ENCODE measurements at regions not wholly inside any gene's neighbourhood (a gene's known extent, or its start where the extent isn't known, plus 50 kb on each side); places are given as distances from the start of the nearest gene placed in this dataset.

DNA sequence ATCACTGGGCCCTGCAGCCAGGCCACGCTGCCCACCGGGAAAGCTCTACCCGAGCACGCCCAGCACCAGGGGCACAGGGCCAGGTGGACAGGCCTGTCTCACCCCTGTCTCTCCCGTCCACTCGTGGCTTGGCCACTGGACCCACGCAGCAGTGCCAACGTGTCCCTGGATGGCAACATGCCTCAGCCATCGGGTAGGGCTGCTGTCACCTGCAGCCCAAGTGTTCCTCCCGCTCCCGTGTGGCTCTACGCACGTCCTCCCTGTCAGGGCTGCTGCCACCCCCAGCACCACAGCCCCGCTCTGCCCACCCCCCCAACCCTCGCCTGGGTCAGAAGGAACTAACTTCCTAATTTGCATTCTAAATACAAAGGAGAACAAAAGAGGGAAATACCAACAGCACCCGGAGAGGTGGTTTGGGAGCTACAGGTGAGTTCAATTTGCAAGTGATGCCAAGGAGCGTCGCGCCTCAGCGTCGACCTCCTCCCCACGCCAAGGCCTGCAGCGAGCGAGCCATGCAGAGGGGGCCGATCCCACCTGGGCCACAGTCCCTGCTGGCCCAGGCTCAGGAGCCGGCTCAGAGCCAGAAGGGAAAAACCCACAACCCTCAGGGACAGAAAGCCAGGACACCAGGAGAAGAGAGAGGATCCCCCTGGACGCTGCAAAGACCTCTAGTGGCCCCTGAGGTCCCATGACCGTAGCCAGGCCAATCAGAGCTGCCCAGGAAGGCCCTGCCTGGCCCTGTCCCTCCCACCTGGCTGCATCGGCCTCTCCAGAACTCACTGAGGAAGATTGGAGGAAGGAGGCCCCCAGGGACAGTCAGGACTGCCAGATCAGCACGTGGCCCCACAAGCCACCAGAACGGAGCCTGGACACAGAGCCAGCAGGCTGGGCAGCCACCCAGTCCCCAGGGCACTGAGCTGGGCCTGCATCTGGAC is 128.4 kb upstream of the SPACA7 start:
- no peak for DNase-seq

DNA sequence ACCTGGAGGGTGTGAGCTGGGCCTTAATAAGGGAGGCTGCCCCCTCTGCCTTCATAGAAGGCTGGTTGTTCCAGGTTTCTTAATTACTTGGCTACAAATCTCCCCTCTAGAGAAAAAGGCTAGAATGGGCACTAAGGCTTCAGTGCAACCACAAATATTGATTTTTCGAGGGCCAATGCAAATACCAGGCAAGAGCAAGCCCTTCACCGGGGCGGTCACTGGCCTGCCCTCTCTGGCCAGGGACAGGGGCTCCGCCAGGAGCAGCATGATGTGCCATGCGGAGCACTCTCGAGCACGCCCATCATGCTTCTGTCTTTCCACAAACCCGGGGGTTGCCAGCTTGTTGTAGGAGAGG is 127.8 kb upstream of the SPACA7 start:
- DNase-seq, result no peak

DNA sequence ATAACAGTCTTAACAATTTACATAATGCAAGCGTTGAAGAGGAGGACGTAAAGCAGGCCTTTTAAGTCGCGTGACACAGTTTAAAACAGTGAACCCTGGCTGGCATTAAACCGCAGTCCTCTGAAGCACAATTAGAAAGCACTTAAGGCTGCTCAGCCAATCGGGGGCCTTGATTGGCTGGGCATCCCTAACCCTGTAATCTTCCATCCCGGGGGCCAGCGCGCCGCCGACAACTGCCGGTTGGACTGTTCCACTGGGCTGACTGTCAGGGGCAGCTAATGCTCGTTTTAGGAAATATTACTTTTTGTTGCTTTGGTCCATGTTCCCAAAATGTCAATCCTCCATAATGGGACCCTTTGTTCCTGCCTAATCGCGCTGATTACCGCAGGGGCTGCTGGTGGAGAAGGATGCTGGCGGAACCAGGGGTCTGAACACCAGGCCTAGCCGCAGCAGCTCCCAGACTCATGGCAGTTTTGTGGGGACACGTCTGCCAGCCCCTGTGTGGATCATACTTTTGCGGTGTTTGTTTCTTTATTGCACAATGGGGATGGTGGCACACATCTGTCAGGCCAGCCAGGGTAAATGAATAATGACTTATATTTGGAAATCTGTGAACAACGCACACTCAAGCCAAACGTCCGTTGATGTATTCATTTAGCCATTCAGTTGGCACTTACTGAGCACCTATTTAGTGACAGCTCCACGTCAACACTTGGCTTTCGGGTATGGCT is 127.1 kb upstream of the SPACA7 start:
- no peak for DNase-seq

DNA sequence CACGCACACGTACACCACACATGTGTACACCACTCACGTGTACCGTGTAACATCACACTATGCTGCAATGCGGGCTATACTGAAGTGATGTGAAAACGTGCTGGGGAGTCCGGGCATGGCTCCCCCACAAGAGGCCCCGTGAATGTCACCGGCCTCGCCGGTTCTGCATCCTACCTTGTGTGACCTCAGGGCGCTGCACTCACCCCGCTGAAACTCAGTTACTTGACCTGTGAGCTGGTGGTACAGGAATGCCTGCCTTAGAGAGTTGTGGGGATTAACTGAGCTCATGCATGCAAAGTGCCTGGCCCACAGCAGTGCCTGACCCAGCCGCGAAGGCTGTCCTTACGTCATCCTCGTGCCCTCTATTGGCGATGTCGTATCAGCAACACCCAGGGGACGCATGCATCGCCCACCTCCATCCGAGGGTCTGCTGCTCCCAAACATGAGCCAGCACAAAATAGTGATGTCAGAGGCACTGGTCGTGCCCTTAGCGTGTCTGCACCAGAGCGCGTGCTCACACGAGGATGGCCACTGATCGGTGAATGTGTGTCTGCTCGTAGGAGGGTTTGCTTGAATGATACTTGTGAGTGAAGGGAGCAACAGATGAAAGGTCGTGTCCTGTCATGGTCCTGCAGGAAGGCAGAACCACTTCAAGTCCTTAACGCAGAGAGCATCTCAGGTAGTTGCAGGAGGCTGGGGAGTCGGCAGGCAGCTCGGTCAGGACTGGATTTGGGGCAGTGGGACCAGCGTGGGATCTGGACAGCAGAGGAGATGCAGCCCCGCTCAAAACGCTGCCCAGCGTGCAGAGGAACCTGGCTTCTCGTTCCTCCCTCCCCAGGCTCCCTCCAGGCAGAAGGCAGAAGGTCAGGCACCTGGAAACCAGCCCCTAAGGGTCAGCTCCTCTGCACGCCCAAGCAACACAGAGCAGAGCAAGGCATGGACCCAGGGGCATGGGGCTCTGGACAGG is 126.2 kb upstream of the SPACA7 start:
- DNase-seq, result no peak

DNA sequence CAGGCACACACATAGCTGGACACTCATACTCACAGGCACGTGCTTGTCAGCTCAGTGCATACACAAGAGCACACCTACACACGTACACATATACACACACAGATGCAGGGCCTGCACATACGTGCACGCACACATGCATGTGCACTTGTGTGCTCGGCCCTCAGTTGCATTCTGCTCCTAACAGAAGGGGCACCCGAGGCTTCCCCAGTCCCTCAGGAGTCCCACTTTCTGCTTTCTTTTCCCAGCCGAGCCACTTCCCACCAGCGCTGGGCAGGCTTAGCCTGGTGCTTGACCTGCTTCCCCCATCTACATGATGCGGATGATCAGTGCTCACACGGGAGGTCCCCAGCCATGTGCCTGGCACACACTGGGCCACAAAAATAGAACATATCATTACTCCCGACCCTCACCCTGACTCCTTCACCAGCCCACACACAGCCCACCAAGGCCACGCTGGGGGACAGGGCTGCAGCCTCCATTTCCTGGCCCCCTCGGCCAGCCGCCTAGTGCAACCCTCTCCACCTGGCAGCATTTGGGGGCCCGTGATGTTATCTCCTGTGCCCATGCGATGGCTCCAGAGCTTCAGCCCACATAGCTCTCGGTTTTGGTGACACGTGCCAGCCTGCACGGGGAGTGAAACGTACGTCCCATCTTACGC is 125.2 kb upstream of the SPACA7 start:
- no peak for DNase-seq

DNA sequence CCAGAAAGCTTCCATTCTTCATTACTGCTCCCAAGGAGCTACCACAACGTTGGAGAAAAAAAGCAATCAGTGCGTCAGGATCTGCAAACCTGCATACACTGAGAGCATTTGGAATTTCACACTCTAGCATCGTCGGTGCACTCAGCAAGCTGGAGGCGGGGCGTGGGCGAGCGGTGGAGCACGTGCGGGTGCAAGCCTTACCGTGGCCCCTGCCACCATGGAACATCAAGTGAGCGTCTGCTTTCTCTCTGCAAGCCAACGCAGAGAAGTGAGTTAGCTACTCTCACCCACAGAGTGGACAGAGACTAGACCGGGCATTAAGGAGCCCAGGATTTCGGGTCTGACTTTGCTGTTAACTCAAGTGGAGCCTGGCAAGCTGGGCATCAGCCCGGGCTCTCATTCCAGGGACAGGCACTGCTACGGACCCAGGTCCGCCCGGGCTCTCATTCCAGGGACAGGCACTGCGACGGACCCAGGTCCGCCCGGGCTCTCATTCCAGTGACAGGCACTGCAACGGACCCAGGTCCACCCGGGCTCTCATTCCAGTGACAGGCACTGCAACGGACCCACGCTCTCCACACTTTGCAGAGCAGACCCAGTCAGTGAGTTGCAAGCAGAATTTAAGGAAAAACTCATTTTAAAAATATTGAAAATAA is 124.1 kb upstream of the SPACA7 start:
- no peak for DNase-seq

DNA sequence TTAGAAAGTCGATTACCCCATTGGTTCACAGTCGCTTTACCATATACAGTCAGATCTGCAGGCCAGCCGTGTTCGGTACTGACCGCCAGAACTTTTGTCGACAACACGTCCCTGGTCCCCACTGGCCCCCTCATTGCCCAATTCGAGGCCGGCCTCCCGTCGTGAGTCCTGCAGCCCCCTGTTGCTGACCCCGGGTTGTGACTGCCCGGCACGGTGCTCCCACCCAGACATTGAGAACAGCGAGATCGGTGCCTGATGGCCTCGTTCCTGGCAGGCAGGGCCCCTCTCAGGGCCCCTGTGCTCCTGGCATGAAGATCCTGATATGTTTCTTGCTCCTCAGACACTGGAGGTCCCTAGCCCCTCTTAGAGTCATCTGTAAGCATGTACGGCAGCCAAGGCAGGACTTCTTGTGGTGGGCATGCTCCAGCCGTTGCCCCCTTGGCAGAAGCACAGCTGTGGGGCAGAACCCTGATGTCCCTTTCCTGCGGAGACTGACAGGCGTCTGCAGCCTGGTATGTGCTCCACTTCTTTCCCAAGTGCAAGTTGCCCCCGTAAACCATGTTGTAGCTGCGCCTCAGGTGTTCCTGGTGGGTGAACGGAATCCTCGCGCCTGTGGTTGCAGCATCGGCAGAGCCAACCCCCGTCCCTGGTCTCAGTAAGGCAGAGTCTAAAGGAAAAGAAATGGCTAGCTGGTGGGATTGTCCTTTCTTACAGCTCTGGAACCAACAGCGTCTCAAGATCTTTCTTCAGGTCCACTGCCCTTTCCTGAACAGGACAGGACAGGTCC is 123.2 kb upstream of the SPACA7 start:
- DNase-seq, result no peak

DNA sequence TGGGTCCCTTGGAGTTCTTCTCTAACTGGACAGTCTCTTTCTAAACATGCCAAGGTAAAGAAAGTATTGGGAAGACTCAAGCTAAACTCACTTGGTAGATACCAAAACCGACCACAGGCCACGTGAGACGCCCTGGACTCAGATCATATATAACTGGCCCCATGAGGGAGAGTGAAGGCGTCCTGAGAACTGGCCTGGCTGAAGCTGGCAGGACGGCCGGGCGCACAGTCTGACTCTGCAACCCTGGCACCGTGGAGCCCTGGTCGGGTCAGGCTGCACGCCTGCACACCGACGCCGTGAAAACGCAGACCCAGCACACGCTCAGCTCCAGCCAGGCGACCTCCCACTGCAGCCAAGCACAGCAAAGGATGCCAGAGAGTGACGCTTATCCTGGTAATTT is 122.5 kb upstream of the SPACA7 start:
- no peak for DNase-seq

DNA sequence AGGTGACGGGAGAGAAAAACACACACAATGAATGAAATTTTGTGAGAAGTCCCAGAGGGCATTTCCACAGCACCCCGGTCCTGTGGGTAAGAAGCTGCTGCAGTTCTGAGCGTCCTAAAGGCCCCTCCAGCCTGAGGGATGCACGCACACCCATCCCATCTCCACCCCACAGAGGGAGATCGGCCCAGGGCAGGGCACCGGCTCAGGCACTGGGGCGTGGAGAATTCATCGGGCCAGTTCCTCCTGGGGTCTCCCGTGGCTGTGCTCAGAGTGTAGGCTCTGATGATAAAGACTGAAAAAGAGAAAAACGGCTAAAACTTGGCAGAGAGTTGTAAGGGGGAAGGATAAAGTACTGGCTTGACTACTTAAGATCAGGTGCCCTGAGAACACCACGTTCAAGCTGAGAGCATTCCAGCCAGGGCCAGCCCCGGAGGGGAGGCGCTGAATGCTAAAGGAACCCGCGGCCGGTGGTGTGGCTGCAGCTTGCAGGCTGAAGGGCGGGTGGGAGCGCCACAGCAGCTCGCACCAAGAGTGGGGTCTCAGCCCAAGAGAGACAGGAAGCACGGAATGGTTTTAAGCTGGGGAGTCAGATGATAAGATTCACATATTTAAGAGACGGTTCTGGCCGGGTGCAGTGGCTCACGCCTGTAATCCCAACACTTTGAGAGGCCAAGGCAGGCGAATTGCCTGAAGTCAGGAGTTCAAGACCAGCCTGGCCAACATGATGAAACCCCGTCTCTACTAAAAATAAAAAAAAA is 121.9 kb upstream of the SPACA7 start:
- DNase-seq, result no peak

DNA sequence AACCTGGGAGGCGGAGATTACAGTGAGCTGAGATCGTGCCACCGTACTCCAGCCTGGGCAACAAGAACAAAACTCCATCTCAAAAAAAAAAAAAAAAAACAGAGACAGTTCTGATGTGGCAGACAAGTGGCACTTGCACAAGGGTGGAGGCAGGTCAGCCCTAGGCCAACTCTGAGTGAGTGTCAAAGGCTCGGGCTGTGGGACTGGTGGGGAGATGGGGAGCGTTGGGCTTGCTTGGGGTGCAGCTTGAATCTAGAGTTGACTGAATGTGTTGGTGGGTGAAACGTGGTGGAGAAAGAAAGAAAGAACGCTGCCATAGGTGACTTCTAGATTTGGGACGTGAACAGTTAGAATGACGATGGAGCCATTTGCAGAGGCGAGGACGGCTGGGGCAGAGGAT is 121.3 kb upstream of the SPACA7 start:
- DNase-seq, result no peak

DNA sequence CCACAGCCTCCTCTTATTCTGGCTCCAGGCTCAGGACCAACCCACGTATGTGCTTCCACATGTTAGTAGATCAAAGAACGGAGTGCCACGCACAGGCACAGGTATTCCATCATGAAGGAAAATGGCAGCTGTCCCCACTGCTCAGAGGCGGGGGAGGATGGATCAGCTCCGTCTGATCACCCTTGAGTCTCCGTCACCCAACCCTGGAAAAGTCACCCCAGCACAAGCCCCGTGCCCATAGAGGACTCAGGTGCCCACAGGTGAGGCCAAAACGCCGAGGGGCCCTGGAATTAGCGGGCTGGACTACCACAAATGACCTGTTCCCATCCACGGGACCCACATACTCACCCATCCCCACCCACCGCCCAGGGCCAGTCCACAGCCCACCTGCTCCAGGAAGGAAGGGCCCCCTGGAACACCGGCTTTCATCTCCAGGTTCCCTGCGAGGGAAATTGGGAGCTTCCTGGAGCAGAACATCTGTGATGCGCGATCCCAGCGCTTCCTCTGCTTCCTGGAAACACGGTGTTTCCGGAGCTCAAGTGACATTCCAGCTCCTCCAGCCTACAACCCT is 120.5 kb upstream of the SPACA7 start:
- no peak for DNase-seq

DNA sequence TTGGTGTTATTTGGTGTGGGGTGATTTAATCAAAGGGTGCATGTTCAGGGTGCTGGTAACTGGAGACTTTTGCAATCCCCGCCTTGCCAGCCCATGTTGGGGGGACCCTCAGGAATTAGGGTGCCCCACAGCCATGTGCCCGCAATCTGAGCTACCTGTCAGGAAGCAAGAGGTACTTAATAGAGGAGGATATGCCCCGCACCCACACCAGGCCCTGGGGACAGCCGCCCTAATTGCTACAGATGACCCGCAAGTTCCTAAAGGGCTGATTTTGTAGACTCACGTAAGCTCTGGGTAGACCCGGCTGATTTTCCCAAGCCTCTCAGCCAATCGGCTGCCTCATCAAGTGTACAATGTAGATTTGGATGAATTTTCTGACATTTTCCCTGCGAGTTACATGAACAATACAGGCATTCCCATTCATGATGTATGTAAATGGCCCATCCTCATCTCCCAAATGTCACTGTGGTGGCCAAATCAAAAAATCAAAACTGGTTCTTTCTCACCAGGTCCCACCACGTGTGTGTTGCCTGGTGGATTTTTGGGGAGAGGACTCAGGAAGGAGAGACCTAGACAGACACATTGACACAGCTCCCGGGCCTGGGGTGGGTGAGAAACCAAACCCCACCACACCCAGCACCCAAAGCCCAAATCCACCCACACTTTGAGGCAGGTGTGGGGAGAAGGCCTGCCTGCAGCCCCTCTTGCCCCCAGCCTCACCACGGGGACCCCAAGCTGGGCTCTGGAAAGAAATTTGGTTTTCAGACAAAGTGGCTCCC is 119.2 kb upstream of the SPACA7 start:
- DNase-seq, result no peak

DNA sequence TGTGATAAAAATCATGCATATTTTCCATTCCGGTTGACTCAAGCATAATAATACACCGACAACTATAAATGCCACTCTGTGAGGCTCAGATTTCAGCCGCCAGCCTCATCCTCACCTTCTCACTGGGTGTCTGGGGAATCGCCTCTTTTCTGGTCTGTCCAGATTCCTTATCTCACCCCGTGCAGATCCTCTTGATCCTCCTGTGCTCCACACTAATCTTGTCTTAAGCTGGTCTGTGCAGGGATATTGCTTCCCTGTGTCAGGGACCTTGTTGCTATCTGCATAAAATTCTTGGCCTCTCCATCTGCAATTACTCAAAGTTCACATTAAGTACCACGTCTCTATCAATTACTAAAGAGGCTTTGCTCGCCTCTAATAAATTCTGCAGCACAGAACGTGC is 116.6 kb upstream of the SPACA7 start:
- no peak for DNase-seq

DNA sequence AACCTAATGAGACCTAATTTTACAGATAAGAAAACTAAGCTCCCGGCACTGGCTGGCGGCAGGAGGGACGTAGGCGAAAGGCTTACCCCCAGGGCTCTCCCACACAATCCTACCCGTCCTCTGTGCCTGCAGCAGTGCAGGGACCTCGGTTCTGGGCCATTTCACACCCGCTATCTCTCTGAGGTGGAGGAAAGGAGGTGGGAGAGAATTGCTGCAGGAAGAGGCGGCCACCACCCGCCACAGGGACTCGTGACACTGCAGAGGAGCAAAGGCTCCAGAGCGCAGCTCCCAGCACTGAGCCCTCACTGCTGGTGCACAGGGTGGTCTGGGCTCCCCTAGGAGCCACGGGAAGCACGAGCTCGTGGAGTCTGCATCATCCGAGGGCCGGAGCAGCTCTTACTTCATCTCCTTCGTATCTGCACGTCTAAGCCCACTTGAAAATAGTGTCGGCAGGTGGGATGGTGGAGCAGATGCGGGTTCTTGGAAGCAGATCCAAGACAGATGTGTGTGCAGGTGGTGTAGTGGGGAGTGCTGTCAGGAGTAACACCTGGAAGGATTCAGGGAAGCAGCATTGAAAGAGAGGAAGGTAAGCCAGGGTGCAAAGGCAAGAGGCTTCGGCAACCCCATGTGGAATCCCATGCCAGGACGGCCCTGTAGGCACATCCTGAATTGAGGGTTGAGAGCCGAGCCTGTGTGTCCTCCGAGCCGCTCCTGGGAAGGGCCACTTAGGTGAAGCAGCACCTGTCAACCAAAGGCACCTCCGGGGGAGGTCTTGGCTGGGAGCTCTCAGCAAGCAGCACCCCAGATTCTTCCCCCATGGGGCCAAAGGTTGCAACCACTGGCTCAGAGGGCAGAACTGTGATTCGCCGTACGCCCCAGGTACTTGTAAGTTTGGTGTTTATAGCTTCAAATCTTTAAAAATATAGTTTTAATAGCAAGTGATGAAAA is 115.8 kb upstream of the SPACA7 start:
- no peak for DNase-seq

DNA sequence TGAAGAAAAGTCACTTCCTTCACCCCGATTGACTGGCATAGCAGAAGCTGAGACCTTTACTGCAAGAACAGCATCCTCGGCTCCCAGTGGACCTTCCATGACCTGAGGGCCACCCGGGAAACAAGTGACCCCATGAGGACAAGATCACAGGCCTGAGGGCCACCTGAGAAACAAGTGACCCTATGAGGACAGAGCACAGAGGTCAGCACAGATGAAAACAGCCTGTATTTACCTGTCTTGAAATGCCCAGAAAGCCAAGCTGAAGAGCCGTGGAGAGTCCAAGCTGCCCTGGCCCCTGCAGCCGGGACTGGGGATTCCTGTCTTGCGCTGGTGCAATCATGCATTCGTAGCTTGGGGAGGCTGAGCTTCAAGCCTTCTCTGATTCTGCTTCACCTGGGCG is 114.2 kb upstream of the SPACA7 start:
- DNase-seq, result no peak

DNA sequence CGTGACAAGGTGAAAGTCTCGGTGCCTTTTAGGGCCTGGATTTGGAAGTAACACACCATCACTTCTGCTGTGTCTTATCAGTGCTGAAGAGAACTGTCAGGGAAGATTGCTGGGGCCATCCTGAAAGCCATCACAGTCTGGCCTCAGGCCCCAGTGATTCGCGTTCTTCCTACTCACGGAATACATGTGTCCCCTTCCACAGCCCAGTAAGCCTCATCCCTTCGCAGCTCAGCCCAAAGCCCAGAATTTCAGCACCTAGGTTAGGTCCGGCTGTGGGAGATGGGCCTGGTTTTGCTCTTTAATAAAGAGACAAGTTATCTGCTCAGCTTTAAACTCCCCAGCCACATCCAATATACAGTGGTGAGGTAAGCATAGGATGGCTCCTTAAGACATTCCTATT is 113.0 kb upstream of the SPACA7 start:
- DNase-seq, result no peak

DNA sequence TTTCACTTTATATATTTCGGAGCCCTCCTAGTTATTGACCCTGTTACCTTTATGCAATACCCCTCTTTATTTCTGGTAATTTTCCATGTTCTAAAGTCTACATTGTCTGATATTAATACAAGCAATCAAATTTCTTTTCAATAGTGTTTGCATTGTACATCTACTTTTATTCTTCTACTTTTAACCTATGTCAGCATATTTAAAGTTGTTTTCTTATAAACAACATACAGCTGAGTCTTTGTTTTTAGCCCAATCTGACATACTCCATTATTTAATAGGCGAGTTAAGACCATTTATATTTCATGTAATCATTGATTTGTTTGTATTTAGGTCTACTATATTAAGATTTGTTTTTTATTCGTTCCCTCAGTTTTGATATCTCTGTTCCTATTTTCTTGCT is 108.5 kb upstream of the SPACA7 start:
- DNase-seq, result no peak

DNA sequence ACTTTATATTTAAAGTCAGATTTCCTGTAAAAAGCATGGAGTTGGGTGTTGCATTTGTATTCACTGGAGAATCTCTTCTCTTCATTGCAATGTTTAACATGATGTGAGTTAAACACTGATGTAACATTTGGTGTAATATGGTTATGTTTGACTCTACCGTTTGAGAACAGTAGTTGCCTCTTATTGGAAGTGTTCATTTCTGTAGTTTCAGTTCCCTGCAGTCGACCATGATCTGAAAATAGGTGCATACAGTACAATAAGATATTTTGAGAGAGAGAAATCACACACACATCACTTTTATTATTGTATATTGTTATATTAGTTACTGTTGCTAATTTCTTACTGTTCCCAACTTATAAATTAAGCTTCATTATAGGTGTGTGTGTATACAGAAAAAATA is 105.2 kb upstream of the SPACA7 start:
- DNase-seq, result no peak
